GM12874 (cell line): ENCODE measurements at regions not wholly inside any gene's neighbourhood (a gene's known extent, or its start where the extent isn't known, plus 50 kb on each side); places are given as distances from the start of the nearest gene placed in this dataset.

ENCODE experiments used
- CTCF ChIP-seq: IDR thresholded peaks from 2 replicates; pipeline ENCODE4 v1.5.1; 2011; ENCODE audit warnings: low read depth, mild to moderate bottlenecking, control low read depth, low read length, moderate library complexity; ENCODE audit not compliant: insufficient read depth

- no peak for TF ChIP-seq CTCF
Observed at GRCh38 chr21:27840262-27840661, 873.4 kb upstream of the ADAMTS5 start.

- no peak for TF ChIP-seq CTCF
Observed at GRCh38 chr21:27839512-27840115, 872.7 kb upstream of the ADAMTS5 start.

GRCh38 chr21:27838573-27838972 lies 871.7 kb upstream of the ADAMTS5 start:
- no peak for TF ChIP-seq CTCF

GRCh38 chr21:27837936-27838335 lies 871.0 kb upstream of the ADAMTS5 start:
- no peak for TF ChIP-seq CTCF

GRCh38 chr21:27833298-27833697 lies 866.4 kb upstream of the ADAMTS5 start:
- no peak for TF ChIP-seq CTCF

GRCh38 chr21:27831816-27832569 lies 865.1 kb upstream of the ADAMTS5 start:
- no peak for TF ChIP-seq CTCF

GRCh38 chr21:27831177-27831576 lies 864.3 kb upstream of the ADAMTS5 start:
- TF ChIP-seq CTCF, result no peak
